ENCODE measurements at regions not wholly inside any gene's neighbourhood (a gene's known extent, or its start where the extent isn't known, plus 50 kb on each side); places are given as distances from the start of the nearest gene placed in this dataset.
"Not testable (repeated sequence)": the region's sequence is repeated elsewhere in the genome, so short reads cannot be mapped to it uniquely, and the experiment has no call there.

DNA sequence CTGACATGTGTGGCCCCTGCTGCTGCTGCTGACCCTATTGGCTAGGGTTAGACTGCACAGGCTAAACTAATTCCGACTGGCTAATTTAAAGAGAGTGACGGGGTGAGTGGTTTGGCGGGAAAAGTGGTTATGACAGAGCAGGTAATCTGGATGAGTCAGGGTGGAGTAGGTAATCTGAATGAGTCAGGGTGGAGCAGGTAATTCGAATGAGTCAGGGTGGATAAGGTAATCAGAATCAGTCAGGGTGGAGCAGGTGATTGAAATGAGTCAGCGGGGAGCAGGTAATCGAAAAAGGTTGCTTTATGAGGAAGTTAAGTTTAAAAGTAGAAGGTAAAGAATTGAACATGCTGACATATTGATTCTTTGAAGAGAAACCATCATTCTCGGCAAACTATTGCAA, 683.3 kb downstream of the REEP3 start:
- TF ChIP-seq, protein P1, sequence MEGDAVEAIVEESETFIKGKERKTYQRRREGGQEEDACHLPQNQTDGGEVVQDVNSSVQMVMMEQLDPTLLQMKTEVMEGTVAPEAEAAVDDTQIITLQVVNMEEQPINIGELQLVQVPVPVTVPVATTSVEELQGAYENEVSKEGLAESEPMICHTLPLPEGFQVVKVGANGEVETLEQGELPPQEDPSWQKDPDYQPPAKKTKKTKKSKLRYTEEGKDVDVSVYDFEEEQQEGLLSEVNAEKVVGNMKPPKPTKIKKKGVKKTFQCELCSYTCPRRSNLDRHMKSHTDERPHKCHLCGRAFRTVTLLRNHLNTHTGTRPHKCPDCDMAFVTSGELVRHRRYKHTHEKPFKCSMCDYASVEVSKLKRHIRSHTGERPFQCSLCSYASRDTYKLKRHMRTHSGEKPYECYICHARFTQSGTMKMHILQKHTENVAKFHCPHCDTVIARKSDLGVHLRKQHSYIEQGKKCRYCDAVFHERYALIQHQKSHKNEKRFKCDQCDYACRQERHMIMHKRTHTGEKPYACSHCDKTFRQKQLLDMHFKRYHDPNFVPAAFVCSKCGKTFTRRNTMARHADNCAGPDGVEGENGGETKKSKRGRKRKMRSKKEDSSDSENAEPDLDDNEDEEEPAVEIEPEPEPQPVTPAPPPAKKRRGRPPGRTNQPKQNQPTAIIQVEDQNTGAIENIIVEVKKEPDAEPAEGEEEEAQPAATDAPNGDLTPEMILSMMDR (IDR thresholded peaks at IDR 0.05; ENCODE audit: low read depth, low read length), result not testable (repeated sequence)
- TF ChIP-seq EZH2phosphoT487 (IDR thresholded peaks at IDR 0.05; ENCODE audit: low read depth), result not testable (repeated sequence)
